Peyer's patch (tissue), 4 donors: ENCODE measurements at regions not wholly inside any gene's neighbourhood (a gene's known extent, or its start where the extent isn't known, plus 50 kb on each side); places are given as distances from the start of the nearest gene placed in this dataset.

Experiments used
- DNase-seq, 3 donors: peaks; one replicate each; pipeline ENCODE4 v3.0.0-alpha.2; 2017 to 2019
- H3K27ac ChIP-seq, 4 donors: fragments of 200-600 bp; sonication (generic); one replicate each; pipeline ENCODE4 v1.5.1; 2016 to 2019
- H3K27me3 ChIP-seq, 2 donors: fragments of 200-600 bp; sonication (generic); one replicate each; pipeline ENCODE4 v1.5.1; 2019
- H3K36me3 ChIP-seq, 3 donors: fragments of 200-600 bp; sonication (generic); one replicate each; pipeline ENCODE4 v1.5.1; 2016 to 2019
- H3K4me1 ChIP-seq, 4 donors: fragments of 200-600 bp; sonication (generic); one replicate each; pipeline ENCODE4 v1.5.1; 2016 to 2019
- H3K4me3 ChIP-seq, 4 donors: fragments of 200-600 bp; sonication (generic); 1 replicate in 3 of 4; 2 replicates in 1 of 4; pipeline ENCODE4 v1.5.1; 2016 to 2019; ENCODE audit warnings: mild to moderate bottlenecking in 1 of 4
- H3K9me3 ChIP-seq, 4 donors: fragments of 200-600 bp; sonication (generic); one replicate each; pipeline ENCODE4 v1.5.1; 2016 to 2019; ENCODE audit warnings: mild to moderate bottlenecking in 1 of 4
- POLR2A ChIP-seq, 2 donors: fragments of 450-650 bp; IDR thresholded peaks; one replicate each; pipeline ENCODE4 v1.5.1; 2017; ENCODE audit warnings: antibody characterized with exemption in 2 of 2, mild to moderate bottlenecking in 2 of 2, moderate library complexity in 2 of 2
- TF ChIP-seq, protein P1 (sequence below), 6 experiments: fragments of 450-650 bp in 4 of 6; fragments of 200-600 bp in 2 of 6; sonication (generic) in 1 of 6; IDR thresholded peaks; one replicate each; pipeline ENCODE4 v1.5.1; 2017 to 2019; ENCODE audit warnings: antibody characterized with exemption in 6 of 6, mild to moderate bottlenecking in 3 of 6, moderate library complexity in 1 of 6

GRCh38 chr19:31612873-31613272 lies 263.6 kb upstream of the TSHZ3 start:
- TF ChIP-seq POLR2A (IDR thresholded peaks at IDR 0.05), result no peak
- TF ChIP-seq, protein P1, sequence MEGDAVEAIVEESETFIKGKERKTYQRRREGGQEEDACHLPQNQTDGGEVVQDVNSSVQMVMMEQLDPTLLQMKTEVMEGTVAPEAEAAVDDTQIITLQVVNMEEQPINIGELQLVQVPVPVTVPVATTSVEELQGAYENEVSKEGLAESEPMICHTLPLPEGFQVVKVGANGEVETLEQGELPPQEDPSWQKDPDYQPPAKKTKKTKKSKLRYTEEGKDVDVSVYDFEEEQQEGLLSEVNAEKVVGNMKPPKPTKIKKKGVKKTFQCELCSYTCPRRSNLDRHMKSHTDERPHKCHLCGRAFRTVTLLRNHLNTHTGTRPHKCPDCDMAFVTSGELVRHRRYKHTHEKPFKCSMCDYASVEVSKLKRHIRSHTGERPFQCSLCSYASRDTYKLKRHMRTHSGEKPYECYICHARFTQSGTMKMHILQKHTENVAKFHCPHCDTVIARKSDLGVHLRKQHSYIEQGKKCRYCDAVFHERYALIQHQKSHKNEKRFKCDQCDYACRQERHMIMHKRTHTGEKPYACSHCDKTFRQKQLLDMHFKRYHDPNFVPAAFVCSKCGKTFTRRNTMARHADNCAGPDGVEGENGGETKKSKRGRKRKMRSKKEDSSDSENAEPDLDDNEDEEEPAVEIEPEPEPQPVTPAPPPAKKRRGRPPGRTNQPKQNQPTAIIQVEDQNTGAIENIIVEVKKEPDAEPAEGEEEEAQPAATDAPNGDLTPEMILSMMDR (IDR thresholded peaks at IDR 0.05), result no peak
- H3K36me3 ChIP-seq, result no peaks in the 10 kb centered on the region
- no peak overlapping the region for H3K27ac ChIP-seq

DNA sequence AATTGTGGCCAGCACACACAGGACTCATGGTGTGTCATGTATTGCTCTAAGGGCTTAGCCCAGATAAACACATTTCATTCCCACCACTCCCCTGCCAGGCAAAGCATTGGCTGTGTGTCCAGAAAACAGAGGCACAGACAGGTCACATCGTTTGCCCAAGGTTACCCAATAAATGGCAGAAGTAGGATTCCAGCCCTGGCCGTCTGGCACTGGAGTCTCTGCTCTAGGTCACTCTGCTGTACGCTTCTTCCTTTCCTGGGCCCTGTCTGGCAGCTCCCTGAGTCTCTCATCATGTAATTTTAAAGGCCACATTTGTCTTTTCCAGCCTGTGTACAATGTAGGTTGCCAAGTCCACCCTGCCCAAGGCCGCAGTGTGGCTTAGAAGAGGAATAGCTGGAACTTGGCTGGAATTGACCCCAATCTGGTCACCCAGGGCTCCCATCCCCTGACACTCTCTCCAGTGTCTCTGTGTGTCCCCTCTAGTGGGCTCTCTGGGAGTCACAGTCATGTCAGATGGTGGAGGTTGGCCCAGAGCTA lies 264.5 kb upstream of the TSHZ3 start:
- no peak overlapping the region for H3K4me3 ChIP-seq
- no peaks in the 10 kb centered on the region for H3K9me3 ChIP-seq
- DNase-seq, result no peak
- no peaks in the 10 kb centered on the region for H3K27me3 ChIP-seq
- H3K36me3 ChIP-seq, result no peaks in the 10 kb centered on the region
- H3K4me1 ChIP-seq, result no peaks in the 10 kb centered on the region
- no peak overlapping the region for H3K27ac ChIP-seq
- TF ChIP-seq POLR2A (IDR thresholded peaks at IDR 0.05), result no peak
- TF ChIP-seq, protein P1 (IDR thresholded peaks at IDR 0.05), result no peak

More at GRCh38 chr19:31612873-31613272, 263.6 kb upstream of the TSHZ3 start:
- Histone ChIP-seq H3K4me3 (no peak overlapping the region), H3K4me1 (no peaks in the 10 kb centered on the region), H3K9me3 (no peaks in the 10 kb centered on the region), H3K27me3 (no peaks in the 10 kb centered on the region)
- no peak for DNase-seq

DNA sequence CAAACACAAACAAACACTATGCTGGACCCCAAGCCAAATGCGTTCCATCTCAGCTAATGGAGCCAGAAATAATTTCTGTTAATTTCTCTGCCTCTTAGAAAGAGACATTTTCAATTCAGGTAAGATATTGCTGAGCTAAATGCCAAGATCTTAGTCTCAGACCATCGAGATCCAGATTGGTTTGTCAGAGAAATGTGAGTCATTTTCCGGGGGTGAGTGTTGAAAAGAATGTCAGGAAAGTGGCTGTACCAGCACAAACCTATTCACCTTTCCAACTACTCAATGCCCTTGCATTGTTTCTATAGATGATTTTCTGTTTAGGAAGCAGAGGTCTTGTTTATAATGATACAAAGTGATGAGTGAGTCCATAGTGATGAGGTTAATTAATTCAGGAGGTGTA lies 266.8 kb upstream of the TSHZ3 start:
- no peak overlapping the region for H3K4me3 ChIP-seq
- no peaks in the 10 kb centered on the region for H3K4me1 ChIP-seq
- H3K9me3 ChIP-seq, result no peaks in the 10 kb centered on the region
- H3K36me3 ChIP-seq, result no peaks in the 10 kb centered on the region
- no peak overlapping the region for H3K27ac ChIP-seq
- no peak for DNase-seq
- TF ChIP-seq, protein P1 (IDR thresholded peaks at IDR 0.05), result no peak
- no peak for TF ChIP-seq POLR2A (IDR thresholded peaks at IDR 0.05)
- no peaks in the 10 kb centered on the region for H3K27me3 ChIP-seq

GRCh38 chr19:31617010-31617585 lies 267.9 kb upstream of the TSHZ3 start:
- H3K27ac ChIP-seq, result no peak overlapping the region
- no peaks in the 10 kb centered on the region for H3K9me3 ChIP-seq
- DNase-seq, result no peak
- no peaks in the 10 kb centered on the region for H3K27me3 ChIP-seq
- no peak for TF ChIP-seq POLR2A (IDR thresholded peaks at IDR 0.05)
- TF ChIP-seq, protein P1 (IDR thresholded peaks at IDR 0.05), result no peak
- no peaks in the 10 kb centered on the region for H3K36me3 ChIP-seq
- H3K4me3 ChIP-seq, result no peak overlapping the region
- no peaks in the 10 kb centered on the region for H3K4me1 ChIP-seq

DNA sequence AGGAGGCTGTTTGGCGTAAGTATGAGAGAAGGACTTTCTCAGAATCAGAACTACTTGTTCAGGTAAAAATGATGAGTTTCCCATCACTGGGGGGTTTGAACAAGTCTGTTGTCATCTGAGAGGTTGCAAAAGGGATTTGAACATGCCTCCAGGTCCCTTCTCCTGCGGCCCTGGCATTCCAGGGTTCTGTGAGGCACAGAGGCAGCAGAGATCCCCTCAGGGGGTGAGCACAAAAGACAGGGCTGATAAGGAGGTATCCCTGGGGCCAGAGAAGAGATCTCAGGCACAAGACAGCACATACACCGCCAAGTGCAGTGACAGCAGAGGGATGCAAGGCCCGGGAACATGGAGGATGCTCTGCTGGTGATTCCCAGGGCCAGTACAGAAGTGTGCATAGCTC lies 275.8 kb upstream of the TSHZ3 start:
- Histone ChIP-seq H3K27me3 (no peaks in the 10 kb centered on the region), H3K36me3 (no peaks in the 10 kb centered on the region), H3K4me1 (no peaks in the 10 kb centered on the region), H3K27ac (no peak overlapping the region), H3K4me3 (no peak overlapping the region), H3K9me3 (no peaks in the 10 kb centered on the region)
- no peak for DNase-seq
- TF ChIP-seq, protein P1 (IDR thresholded peaks at IDR 0.05), result no peak
- TF ChIP-seq POLR2A (IDR thresholded peaks at IDR 0.05), result no peak
